ENCODE measurements at regions not wholly inside any gene's neighbourhood (a gene's known extent, or its start where the extent isn't known, plus 50 kb on each side); places are given as distances from the start of the nearest gene placed in this dataset.

DNA sequence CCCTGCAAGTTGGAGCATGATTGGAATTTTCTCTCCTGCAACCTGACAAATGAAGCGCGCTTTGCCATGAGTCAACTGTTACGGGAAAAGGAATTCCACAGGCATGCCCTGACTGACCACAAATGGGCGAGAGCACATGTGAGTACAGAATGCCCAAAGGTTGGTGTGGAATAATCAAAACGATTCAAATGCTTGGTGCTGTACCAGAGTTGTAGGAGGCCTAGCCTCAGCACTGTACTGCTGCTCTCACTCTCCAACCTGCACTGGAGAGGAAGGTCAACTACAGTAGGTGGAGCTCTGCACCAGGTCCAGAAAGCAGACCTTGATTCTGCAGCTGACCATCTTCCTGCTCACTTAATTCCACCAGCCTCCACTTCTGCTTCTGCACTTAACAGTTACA, 406.9 kb upstream of the ACTBL2 start:
- no peak for TF ChIP-seq POLR2A (IDR thresholded peaks at IDR 0.05)
- peak in 1 of 3 donors; percentile 47 for TF ChIP-seq POLR2AphosphoS5 (IDR thresholded peaks at IDR 0.05)
- TF ChIP-seq, protein P1, sequence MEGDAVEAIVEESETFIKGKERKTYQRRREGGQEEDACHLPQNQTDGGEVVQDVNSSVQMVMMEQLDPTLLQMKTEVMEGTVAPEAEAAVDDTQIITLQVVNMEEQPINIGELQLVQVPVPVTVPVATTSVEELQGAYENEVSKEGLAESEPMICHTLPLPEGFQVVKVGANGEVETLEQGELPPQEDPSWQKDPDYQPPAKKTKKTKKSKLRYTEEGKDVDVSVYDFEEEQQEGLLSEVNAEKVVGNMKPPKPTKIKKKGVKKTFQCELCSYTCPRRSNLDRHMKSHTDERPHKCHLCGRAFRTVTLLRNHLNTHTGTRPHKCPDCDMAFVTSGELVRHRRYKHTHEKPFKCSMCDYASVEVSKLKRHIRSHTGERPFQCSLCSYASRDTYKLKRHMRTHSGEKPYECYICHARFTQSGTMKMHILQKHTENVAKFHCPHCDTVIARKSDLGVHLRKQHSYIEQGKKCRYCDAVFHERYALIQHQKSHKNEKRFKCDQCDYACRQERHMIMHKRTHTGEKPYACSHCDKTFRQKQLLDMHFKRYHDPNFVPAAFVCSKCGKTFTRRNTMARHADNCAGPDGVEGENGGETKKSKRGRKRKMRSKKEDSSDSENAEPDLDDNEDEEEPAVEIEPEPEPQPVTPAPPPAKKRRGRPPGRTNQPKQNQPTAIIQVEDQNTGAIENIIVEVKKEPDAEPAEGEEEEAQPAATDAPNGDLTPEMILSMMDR (IDR thresholded peaks at IDR 0.05 in 8 of 11, conservative IDR thresholded peaks at IDR 0.05 in 3 of 11), result peak in 2 of 11 experiments; percentile 11 to 21
- Histone ChIP-seq H3K9me3 (no peaks in the 10 kb centered on the region), H3K4me3 (no peak overlapping the region), H3K27me3 (replicated peaks in 1 of 7) (no peaks in the 10 kb centered on the region), H3K4me1 (peaks cover 0 to 8% (median 0%) of the 10 kb centered on the region in 6 donors), H3K36me3 (no peaks in the 10 kb centered on the region), H3K27ac (peak overlapping the region in 5 of 8 donors; percentile 5 to 59 (median 33))
- no peak for DNase-seq
- intact Hi-C loops (cut with DNase I; ENCODE audit: low total_unique reads), result loop anchor here (5.0 kb wide), 1 partner anchor 568 kb away; no protein-coding TSS in a partner anchor
- 70 to 84% (median 80%) methylated on average over 5 of the region's 5 CpGs for WGBS, 5 donors

DNA sequence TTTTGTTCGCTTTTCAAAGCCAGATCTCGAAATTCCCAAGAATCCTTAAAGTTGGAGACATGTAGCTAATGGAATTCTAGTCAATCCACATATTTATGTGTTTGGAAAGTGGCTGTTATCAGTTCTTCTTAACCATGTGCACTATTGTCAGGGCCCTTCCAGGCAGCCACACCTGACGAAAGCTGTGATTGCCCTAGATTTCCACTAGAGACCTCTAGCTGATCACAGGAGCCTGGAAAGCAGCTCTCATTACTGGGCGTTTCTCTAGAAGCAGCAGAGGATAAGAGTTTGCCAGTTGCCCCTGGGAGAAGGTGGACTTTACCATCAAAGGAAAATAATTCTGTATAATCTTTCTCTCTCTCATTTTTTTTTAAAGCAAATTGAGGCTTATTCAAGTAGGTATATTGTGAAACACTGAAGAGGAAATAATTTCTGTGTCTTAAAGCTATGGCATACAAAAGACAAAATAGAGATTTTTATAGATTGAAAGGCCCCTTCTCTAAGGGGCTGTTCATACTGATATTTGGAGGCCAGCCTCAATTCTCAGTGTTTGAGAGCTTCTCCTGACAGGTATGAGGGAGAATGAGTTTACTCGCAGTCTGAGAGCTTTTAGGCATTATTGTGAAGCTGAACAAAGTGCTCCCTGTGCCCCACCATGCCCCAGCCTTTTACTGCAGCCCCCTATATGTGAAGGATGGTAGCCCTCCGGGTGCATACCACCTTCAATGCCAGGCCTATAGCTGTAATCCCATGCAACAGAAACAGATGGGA, 405.4 kb upstream of the ACTBL2 start:
- Histone ChIP-seq H3K27me3 (replicated peaks in 1 of 7) (no peaks in the 10 kb centered on the region), H3K4me3 (no peak overlapping the region), H3K36me3 (no peaks in the 10 kb centered on the region), H3K4me1 (peaks cover 0 to 8% (median 0%) of the 10 kb centered on the region in 6 donors), H3K27ac (peak overlapping the region in 3 of 8 donors; percentile 4 to 46 (median 18)), H3K9me3 (no peaks in the 10 kb centered on the region)
- peak in 1 of 3 donors; percentile 19 for TF ChIP-seq POLR2AphosphoS5 (IDR thresholded peaks at IDR 0.05)
- TF ChIP-seq, protein P1 (IDR thresholded peaks at IDR 0.05 in 8 of 11, conservative IDR thresholded peaks at IDR 0.05 in 3 of 11), result peak in 8 of 11 experiments; percentile 13 to 60 (median 45)
- no peak for TF ChIP-seq POLR2A (IDR thresholded peaks at IDR 0.05)
- WGBS, 5 donors, result 39 to 59% (median 50%) methylated on average over 6 of the region's 6 CpGs
- intact Hi-C loops (cut with DNase I; ENCODE audit: low total_unique reads), result loop anchor here (5.0 kb wide), 1 partner anchor 569 kb away; no protein-coding TSS in a partner anchor
- DNase-seq, result no peak

DNA sequence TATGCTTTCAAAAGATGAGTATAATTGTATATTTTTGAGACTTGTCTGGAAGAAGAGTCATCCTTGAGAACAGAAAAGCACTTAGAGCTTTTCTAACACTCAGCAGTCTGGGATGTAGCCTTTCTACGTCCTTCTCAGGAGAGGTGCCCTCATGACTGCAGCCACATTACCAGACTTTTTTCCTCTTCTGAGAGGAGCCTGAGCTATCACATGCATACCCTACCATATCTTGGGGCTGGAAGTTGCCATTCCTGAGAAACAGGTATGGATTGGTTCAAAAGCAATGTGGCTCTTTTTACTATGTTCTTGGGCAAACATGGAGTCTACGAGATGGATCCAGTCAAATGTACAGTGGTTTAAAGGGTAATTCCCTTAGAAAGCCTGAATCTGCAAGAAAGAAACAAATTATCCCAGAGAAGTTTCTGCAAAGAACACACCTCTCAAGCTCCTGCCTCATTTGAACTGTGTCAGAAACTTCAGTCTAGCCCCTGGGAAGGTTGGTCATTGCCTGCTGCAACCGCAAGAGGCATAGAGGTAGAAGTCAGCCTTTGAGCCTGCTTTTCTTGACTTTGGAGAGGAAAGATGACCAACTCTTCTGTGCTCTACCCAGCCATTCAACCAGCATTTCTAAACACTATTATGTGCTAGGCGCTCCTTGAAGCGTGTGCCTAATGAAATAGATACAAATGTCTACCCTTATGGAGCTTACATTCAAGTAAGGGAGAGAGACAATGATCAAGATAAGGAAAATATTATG, 401.9 kb upstream of the ACTBL2 start:
- H3K4me1 ChIP-seq, result peaks cover 0 to 4% (median 0%) of the 10 kb centered on the region in 6 donors
- H3K27ac ChIP-seq, result no peak overlapping the region
- H3K27me3 ChIP-seq (replicated peaks in 1 of 7), result no peaks in the 10 kb centered on the region
- 85 to 94% (median 92%) methylated on average over 5 of the region's 5 CpGs for WGBS, 5 donors
- H3K4me3 ChIP-seq, result no peak overlapping the region
- no peaks in the 10 kb centered on the region for H3K36me3 ChIP-seq
- intact Hi-C loops (cut with DNase I; ENCODE audit: low total_unique reads), result loop anchor here (5.0 kb wide), 1 partner anchor 573 kb away; no protein-coding TSS in a partner anchor
- DNase-seq, result no peak
- no peaks in the 10 kb centered on the region for H3K9me3 ChIP-seq
- TF ChIP-seq, protein P1 (IDR thresholded peaks at IDR 0.05 in 8 of 11, conservative IDR thresholded peaks at IDR 0.05 in 3 of 11), result no peak
- TF ChIP-seq POLR2A (IDR thresholded peaks at IDR 0.05), result no peak
- no peak for TF ChIP-seq POLR2AphosphoS5 (IDR thresholded peaks at IDR 0.05)

DNA sequence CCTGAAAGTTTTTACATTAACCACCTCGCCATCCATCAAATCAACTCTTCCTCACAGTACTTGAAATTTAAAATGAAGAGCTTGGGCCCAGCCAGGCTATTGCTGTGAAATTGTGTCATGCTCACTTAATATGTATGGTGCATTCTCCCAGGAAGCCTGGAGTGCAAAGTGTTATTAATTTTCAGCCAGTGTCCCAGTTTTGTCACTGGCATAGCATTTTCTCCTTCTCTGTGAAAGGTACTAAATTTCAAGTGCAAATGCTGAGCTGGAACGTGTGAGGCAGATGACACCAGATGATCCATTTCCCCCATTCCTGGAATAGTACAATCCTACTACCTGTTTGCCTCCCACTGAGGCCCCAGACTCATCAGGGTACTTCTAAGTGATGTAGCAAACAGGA, 397.6 kb upstream of the ACTBL2 start:
- Histone ChIP-seq H3K4me3 (no peak overlapping the region), H3K36me3 (no peaks in the 10 kb centered on the region), H3K27ac (no peak overlapping the region), H3K9me3 (no peaks in the 10 kb centered on the region), H3K4me1 (no peaks in the 10 kb centered on the region), H3K27me3 (replicated peaks in 1 of 7) (no peaks in the 10 kb centered on the region)
- no peak for DNase-seq
- TF ChIP-seq POLR2A (IDR thresholded peaks at IDR 0.05) (no peak), POLR2AphosphoS5 (IDR thresholded peaks at IDR 0.05) (no peak)
- TF ChIP-seq, protein P1 (IDR thresholded peaks at IDR 0.05 in 8 of 11, conservative IDR thresholded peaks at IDR 0.05 in 3 of 11), result no peak
- 24 to 56% (median 34%) methylated on average over 2 of the region's 2 CpGs for WGBS, 5 donors
- intact Hi-C loops (cut with DNase I; ENCODE audit: low total_unique reads), result no loop called here

Measured in spleen (tissue), 11 donors.